ENCODE measurements at regions not wholly inside any gene's neighbourhood (a gene's known extent, or its start where the extent isn't known, plus 50 kb on each side); places are given as distances from the start of the nearest gene placed in this dataset.

DNA sequence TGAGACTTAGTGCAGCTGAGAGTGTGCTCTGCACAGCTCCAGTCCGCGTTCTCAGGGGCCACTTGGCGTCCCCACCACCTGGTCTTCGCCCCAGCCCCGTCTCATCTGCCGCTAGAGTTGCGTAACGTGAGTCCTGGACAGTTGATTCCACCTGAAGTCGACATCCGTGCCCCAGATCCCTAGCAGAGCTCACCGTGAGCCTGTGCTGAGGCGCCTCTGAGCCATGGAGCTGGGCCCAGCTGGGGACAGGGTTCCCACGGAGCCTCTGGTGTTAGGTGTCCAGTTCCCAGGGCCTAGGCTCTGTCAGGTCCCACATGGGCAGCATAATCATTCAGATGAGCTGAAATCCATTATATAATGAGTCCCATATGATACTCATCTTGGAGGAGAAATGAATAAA is 147.1 kb upstream of the SOX1 start:
- Mint-ChIP-seq H3K4me3 (no peak overlapping the region), H3K4me1 (ENCODE audit: low read depth) (no peaks in the 10 kb centered on the region), H3K27ac (no peak overlapping the region), H3K36me3 (ENCODE audit: low read depth) (no peaks in the 10 kb centered on the region), H3K27me3 (ENCODE audit: low read depth) (peaks cover 13% of the 10 kb centered on the region), H3K9me3 (no peaks in the 10 kb centered on the region)
- no peak for DNase-seq
- intact Hi-C loops (cut with micrococcal nuclease), result no loop called here
- CTCF ChIA-PET, result no interaction called here

DNA sequence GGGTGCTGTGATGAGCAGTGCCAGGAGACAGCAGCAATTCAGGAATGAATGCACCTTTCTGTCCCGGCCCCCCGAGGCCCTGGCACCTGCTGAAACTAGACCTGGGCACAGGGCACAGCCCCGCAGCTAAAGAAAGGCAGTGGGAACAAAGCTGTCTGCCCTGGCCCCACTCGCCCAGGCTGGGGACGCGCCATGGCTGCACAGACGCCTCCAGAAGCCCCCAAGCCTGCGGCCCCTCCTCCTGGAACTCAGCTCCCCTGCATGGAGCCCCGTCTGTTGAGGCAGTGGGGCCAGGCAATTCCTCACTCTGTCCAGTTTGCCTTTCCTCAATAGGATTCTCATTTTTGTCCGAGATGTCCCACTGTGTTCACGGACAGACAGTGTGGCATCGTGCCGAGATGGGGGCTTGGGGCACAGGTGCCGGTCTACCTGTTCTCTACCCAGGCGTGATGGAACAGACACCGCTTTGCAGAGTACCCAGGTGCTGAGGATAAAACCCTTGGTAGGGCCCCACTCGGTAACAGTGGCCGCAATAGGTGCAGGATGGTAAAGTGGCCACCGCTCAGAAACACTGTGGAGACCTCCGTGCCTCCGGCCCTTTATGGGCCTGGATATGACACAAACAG is 146.5 kb upstream of the SOX1 start:
- Mint-ChIP-seq H3K27ac (no peak overlapping the region), H3K27me3 (ENCODE audit: low read depth) (peaks cover 13% of the 10 kb centered on the region), H3K4me1 (ENCODE audit: low read depth) (no peaks in the 10 kb centered on the region), H3K9me3 (no peaks in the 10 kb centered on the region), H3K4me3 (no peak overlapping the region), H3K36me3 (ENCODE audit: low read depth) (no peaks in the 10 kb centered on the region)
- intact Hi-C loops (cut with micrococcal nuclease), result no loop called here
- CTCF ChIA-PET, result no interaction called here
- DNase-seq, result no peak

DNA sequence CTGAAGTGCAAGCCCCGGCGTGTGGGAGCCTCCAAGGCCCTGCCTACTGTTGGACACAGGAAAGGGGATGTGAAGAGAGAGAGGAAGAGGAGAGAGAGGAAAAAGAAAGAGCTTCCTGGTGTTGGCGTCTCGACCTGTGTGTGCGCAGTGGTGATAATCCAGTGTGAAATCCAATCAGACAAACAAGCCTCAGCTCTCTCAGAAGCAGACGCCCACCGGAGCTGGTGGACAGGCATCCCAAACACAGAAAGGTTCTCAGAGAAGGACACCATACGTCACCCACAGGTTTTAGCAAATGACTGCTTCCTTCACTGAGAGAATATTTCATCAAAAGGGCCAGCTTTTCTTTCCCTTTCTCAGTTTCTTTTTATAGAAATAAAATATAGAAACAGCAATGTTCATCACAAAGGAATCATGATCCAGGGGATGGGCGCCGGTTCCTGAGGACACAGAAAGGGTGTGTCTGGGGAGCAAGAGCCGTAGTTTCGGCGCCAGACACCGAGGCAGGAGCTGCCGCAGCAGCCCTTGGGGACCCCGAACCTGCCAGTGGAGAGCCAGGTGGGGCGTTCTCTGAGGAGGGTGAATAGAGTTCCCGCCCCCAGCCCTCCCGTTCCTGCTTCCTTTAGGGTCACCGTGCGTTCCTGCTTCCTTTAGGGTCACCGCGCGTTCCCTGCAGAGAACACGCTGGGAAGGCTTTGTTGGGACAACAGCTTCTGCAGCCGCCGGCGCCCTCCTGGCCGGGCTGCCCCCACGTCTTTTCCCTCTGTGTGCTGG is 145.8 kb upstream of the SOX1 start:
- Mint-ChIP-seq H3K36me3 (ENCODE audit: low read depth) (no peaks in the 10 kb centered on the region), H3K9me3 (no peaks in the 10 kb centered on the region), H3K4me3 (no peak overlapping the region), H3K27ac (no peak overlapping the region), H3K27me3 (ENCODE audit: low read depth) (peaks cover 13% of the 10 kb centered on the region), H3K4me1 (ENCODE audit: low read depth) (no peaks in the 10 kb centered on the region)
- CTCF ChIA-PET, result no interaction called here
- intact Hi-C loops (cut with micrococcal nuclease), result no loop called here
- no peak for DNase-seq

DNA sequence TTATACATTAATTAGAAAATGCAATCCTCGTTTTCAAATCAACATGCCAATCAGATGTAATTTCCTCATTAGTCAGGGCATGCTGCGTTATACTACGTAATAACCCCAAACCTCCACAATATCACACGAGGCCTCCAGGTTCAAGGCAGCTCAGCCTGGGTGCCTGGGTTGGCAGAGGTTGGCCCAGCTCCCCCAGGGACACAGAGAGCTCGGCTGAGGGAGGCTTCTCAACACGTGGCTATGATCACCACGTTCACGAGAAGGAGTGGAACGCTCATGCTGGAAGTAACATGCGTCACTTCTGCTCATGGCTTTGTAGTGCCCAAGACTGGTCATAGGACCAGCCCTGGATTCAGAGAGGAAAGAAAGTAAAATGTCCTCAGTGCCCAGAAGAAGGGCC is 144.9 kb upstream of the SOX1 start:
- CTCF ChIA-PET, result no interaction called here
- no peak overlapping the region for H3K27ac Mint-ChIP-seq
- intact Hi-C loops (cut with micrococcal nuclease), result no loop called here
- H3K27me3 Mint-ChIP-seq (ENCODE audit: low read depth), result peaks cover 13% of the 10 kb centered on the region
- no peaks in the 10 kb centered on the region for H3K36me3 Mint-ChIP-seq (ENCODE audit: low read depth)
- no peaks in the 10 kb centered on the region for H3K9me3 Mint-ChIP-seq
- no peak overlapping the region for H3K4me3 Mint-ChIP-seq
- H3K4me1 Mint-ChIP-seq (ENCODE audit: low read depth), result no peaks in the 10 kb centered on the region
- no peak for DNase-seq

DNA sequence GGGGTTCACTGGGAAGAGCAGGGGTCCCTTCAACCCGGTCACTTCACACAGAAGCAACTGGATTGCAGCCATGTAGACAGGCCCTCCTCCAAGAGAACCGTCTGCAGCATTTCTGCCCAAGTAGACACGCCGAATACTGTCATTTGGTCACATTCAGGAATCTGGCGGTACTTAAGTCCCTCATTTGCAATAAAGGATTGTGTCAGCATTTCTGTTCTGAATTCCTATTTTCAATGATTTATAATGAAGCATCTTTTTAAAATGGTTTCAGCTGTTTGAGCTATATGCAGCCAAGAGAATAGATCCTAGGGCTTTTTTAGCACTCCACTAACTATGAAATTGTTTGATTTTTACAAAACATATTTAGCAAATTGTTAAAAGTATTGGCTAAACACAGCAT is 143.5 kb upstream of the SOX1 start:
- Mint-ChIP-seq H3K27ac (no peak overlapping the region), H3K4me1 (ENCODE audit: low read depth) (no peaks in the 10 kb centered on the region), H3K36me3 (ENCODE audit: low read depth) (no peaks in the 10 kb centered on the region), H3K4me3 (no peak overlapping the region), H3K27me3 (ENCODE audit: low read depth) (peaks cover 12% of the 10 kb centered on the region), H3K9me3 (no peaks in the 10 kb centered on the region)
- intact Hi-C loops (cut with micrococcal nuclease), result no loop called here
- no peak for DNase-seq
- CTCF ChIA-PET, result no interaction called here

DNA sequence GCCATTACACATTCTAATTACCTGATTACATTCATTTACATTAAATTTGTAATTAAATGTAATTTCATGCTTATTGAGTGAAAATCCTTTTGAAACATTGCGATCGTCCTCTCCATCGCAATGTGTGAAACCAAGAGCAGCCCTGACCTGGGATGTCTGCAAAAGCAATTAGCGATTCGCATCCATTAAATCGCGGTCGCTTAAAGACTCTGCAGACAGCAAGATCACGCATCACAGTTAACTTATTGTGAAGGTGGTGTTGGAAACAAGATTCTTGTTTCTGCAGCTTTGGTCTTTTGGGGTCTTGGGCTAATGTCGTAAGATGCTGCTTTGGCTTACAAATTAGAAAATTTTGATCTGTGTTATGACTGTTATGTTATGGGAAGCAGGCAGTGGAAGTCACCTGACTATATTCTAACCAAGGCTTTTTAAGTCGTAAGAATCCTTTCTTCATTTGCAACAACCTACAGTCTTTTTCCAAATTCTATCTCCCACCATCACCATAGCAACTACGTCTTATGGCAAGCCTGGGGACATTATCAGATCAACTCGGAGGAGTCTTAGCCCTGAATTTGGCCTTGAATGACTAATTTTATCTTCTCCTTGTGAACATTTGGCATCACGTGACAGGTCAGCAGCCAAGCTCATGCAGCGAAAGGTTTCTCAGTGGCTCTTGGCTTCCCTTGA is 142.8 kb upstream of the SOX1 start:
- CTCF ChIA-PET, result no interaction called here
- H3K4me1 Mint-ChIP-seq (ENCODE audit: low read depth), result no peaks in the 10 kb centered on the region
- no peak overlapping the region for H3K27ac Mint-ChIP-seq
- H3K27me3 Mint-ChIP-seq (ENCODE audit: low read depth), result peaks cover 12% of the 10 kb centered on the region
- no peaks in the 10 kb centered on the region for H3K36me3 Mint-ChIP-seq (ENCODE audit: low read depth)
- no peaks in the 10 kb centered on the region for H3K9me3 Mint-ChIP-seq
- intact Hi-C loops (cut with micrococcal nuclease), result no loop called here
- no peak overlapping the region for H3K4me3 Mint-ChIP-seq
- DNase-seq, result no peak

DNA sequence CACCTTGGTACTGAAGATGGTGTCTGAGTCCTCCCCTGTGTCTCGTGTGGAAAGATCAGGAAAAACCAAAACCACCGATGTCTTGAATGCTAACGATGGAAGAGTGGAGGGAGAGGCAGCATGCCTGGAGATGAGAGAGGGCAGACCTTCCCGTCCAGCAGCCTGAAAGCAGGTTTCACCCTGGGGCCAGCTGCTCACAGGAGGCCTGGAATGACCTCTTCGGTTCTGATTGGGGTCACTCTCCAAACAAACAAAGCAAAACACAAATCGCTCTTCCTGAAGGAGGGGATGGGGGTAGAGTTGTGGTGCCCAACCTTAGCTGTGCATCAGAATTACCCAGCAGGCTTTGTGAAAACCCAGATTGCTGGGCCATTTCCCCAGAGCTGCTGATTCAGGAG is 142.3 kb upstream of the SOX1 start:
- no peak overlapping the region for H3K4me3 Mint-ChIP-seq
- no peak overlapping the region for H3K27ac Mint-ChIP-seq
- CTCF ChIA-PET, result no interaction called here
- H3K4me1 Mint-ChIP-seq (ENCODE audit: low read depth), result no peaks in the 10 kb centered on the region
- H3K9me3 Mint-ChIP-seq, result no peaks in the 10 kb centered on the region
- no peaks in the 10 kb centered on the region for H3K36me3 Mint-ChIP-seq (ENCODE audit: low read depth)
- H3K27me3 Mint-ChIP-seq (ENCODE audit: low read depth), result peaks cover 11% of the 10 kb centered on the region
- intact Hi-C loops (cut with micrococcal nuclease), result no loop called here
- DNase-seq, result no peak

DNA sequence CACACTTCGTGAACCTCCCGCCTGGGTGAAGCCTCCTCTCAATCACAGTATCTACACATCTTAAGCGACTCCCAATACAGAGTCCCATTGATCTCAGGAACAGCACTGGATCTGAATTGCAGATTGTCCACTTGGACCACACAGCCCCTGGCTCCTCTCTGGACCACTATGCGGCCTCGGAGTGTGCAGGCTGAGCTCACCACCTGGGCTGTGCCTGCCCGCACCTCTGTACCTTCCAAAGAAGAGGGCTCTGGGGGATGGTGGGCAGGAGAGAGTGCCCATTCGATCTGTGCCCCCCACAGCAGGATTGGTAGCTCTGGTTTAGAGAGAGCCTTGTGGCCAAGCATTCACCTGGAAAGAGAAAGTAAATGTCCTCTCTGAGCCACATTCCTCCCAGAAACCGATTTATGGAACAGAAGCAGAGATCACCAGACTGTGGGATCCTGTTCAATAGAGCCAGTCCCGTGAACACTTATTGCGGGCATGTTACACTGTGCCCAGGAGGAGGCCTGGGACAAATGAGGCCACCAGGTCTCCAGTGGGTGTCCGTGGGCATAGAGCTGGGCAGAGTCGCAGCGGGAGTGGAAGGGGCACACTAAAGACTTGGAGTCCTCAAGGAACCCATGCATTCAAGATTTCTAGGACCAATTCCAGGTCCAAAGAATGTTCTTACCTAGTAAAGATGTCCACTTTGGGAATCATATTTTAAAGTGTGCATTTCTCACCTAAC is 141.6 kb upstream of the SOX1 start:
- H3K4me3 Mint-ChIP-seq, result no peak overlapping the region
- no peak for DNase-seq
- H3K36me3 Mint-ChIP-seq (ENCODE audit: low read depth), result no peaks in the 10 kb centered on the region
- no peak overlapping the region for H3K27ac Mint-ChIP-seq
- intact Hi-C loops (cut with micrococcal nuclease), result no loop called here
- peaks cover under 1% of the 10 kb centered on the region for H3K9me3 Mint-ChIP-seq
- no peaks in the 10 kb centered on the region for H3K4me1 Mint-ChIP-seq (ENCODE audit: low read depth)
- peaks cover 7% of the 10 kb centered on the region for H3K27me3 Mint-ChIP-seq (ENCODE audit: low read depth)
- CTCF ChIA-PET, result no interaction called here

DNA sequence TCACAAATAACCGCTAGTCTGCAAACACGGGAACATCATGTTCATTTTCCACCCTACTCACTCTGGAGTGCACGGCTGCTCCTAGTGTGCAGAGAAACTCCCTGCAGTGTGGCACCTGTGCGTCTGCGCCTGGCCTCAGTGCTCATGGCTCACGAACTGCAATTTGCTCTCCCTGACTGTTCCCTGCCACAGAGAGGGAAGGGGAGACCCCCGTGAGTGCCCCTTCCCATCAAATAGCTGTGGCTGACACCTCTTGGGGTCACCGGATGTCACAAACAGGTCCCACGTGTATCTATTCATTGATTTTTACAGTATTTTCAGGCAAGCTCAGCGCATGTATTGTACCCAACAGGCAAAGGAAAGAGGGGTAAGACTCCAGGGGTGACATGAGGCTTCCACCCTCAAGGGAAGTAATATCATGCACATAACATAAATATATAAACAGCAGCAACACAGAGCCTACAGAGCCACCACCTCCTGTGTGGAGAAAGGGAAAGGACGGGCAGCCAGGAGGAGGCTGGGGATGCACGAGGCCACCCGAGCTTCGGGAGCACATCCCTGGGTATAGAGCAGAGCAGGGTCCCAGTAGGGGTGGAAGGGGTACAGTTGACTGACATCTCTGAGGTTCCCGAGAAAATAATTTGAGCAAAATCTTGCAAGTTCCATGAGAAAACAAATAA is 140.3 kb upstream of the SOX1 start:
- Mint-ChIP-seq H3K36me3 (ENCODE audit: low read depth) (no peaks in the 10 kb centered on the region), H3K4me1 (ENCODE audit: low read depth) (no peaks in the 10 kb centered on the region), H3K27me3 (ENCODE audit: low read depth) (peaks cover 2% of the 10 kb centered on the region), H3K27ac (no peak overlapping the region), H3K4me3 (no peak overlapping the region), H3K9me3 (peaks cover 5% of the 10 kb centered on the region)
- CTCF ChIA-PET, result no interaction called here
- no peak for DNase-seq
- intact Hi-C loops (cut with micrococcal nuclease), result no loop called here

DNA sequence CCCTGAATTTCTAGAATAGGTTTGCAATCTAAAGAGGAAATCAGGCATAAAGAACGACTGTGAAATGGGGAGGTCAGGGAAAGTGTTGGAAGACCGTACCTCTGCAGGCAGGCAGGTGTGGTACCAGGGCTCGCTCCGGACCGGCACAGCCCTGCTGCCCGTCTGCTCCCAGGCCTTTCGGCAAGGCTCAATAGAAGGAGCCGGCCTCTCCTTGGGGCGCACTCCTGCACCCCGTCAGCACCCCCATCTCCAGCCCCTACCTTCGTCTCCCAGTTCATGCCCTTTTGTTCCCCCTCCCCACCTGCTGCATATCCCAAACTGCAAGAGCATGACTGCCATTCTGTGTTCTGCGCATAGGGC is 139.8 kb upstream of the SOX1 start:
- no peaks in the 10 kb centered on the region for H3K4me1 Mint-ChIP-seq (ENCODE audit: low read depth)
- no peaks in the 10 kb centered on the region for H3K36me3 Mint-ChIP-seq (ENCODE audit: low read depth)
- CTCF ChIA-PET, result no interaction called here
- no peak for DNase-seq
- intact Hi-C loops (cut with micrococcal nuclease), result no loop called here
- H3K27me3 Mint-ChIP-seq (ENCODE audit: low read depth), result peaks cover 2% of the 10 kb centered on the region
- H3K27ac Mint-ChIP-seq, result no peak overlapping the region
- H3K4me3 Mint-ChIP-seq, result no peak overlapping the region
- peaks cover 10% of the 10 kb centered on the region for H3K9me3 Mint-ChIP-seq

DNA sequence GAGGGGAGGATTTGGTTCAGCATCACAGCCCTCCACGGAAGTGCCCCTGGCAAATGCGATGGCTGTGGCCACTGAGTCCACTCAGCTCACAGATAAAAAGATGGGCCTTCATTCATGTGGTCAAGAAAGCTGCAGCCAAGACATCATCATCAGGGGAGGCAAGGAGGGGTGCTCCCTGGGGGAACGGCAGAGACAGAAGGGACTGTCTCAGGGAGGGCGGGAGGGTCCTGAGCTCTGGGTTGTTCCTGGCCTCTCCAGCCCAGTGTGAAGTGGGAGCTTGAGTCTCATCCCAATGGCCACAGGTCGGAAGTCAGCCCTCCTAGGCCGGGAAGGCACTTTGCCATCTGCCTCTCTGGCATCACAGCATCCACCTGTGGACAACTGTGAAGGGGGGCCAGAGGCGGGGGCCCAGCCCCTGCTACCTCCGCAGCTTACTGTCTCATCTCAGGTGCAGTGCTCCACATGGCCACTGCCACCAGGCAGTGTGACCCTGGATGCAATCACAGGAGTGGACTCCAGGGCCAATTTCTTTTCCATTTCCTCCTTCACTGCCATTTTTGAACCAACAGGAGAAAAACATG is 137.8 kb upstream of the SOX1 start:
- CTCF ChIA-PET, result no interaction called here
- H3K4me1 Mint-ChIP-seq (ENCODE audit: low read depth), result no peaks in the 10 kb centered on the region

DNA sequence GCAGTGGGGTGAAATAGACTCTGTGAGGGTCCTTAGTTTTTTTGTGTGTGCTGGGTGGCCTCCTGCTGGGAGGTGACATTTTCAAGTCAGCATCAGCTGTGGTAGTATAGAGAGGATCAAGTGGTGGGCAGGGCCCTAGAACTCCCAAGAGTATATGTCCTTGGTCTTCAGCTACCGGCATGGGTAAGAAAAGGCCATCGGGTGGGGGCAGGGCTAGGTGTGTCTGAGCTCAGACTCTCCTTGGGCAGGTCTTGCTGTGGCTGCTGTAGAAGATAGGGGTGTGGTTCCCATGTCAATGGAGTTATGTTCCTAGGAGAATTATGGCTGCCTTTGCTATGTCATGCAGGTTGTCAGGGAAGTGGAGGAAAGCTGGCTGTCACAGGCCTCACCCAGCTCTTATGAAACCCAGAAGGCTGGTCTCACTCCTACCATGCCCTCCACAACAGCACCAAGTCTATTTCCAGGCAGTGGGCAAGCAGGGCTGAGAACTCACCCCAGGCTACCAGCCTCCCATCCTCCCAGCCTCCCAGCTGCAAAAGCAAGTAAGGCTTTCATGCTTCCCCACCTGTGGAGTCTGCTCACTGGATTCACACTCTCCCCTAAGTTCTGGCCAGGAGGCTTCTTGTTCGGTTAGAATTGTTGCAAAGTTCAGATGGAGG is 130.6 kb upstream of the SOX1 start:
- H3K4me1 Mint-ChIP-seq (ENCODE audit: low read depth), result no peaks in the 10 kb centered on the region
- H3K9me3 Mint-ChIP-seq, result peaks cover 11% of the 10 kb centered on the region
- intact Hi-C loops (cut with micrococcal nuclease), result no loop called here
- no peak for DNase-seq
- CTCF ChIA-PET, result no interaction called here
- no peak overlapping the region for H3K4me3 Mint-ChIP-seq
- no peaks in the 10 kb centered on the region for H3K36me3 Mint-ChIP-seq (ENCODE audit: low read depth)
- H3K27ac Mint-ChIP-seq, result no peak overlapping the region
- peaks cover 15% of the 10 kb centered on the region for H3K27me3 Mint-ChIP-seq (ENCODE audit: low read depth)

More for the DNA sequence above, 137.8 kb upstream of the SOX1 start:
- H3K27ac Mint-ChIP-seq, result no peak overlapping the region
- no peak overlapping the region for H3K4me3 Mint-ChIP-seq
- intact Hi-C loops (cut with micrococcal nuclease), result no loop called here
- DNase-seq, result no peak
- H3K9me3 Mint-ChIP-seq, result peaks cover 15% of the 10 kb centered on the region
- no peaks in the 10 kb centered on the region for H3K27me3 Mint-ChIP-seq (ENCODE audit: low read depth)
- H3K36me3 Mint-ChIP-seq (ENCODE audit: low read depth), result no peaks in the 10 kb centered on the region
